Caki2 (cell line): ENCODE measurements at regions not wholly inside any gene's neighbourhood (a gene's known extent, or its start where the extent isn't known, plus 50 kb on each side); places are given as distances from the start of the nearest gene placed in this dataset.

ENCODE experiments used
- DNase-seq: peaks from one replicate; pipeline ENCODE4 v3.0.0-alpha.2; 2015; ENCODE audit warnings: low read depth
- in situ Hi-C: cut with HindIII; loops from 2 replicates; pipeline ENCODE4 v1.10.0; 2016; ENCODE audit warnings: low sequenced_read_pairs, low pct_unique_long_range_greater_than_20kb, mixed read lengths

GRCh38 chr5:79875230-79875629, 115.8 kb downstream of the MTX3 start:
- no peak for DNase-seq
- in situ Hi-C loops = no loop called here

DNA sequence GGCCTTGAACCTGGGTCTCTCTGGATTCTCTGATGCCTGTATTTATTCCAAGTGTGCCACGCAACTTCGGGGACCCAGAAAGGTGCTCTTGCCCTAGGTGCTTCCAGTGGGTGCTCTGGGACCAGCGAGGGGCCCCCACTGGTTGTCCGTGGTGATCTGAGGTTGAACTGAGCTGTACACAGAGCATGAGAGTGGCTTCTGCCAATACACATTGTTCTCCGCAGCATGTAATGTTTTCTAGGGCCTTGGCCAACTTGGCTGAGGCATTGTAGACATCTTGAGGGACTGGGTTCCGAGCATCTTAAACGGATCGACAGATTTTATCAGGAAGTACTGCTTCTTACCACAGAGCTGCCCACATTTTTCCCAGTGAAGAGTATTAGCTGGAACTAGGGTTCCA, 117.9 kb downstream of the MTX3 start:
- DNase-seq = no peak
- in situ Hi-C loops = no loop called here

- in situ Hi-C loops = no loop called here
- DNase-seq = no peak
Observed at GRCh38 chr5:79872291-79872690, 118.8 kb downstream of the MTX3 start.

DNA sequence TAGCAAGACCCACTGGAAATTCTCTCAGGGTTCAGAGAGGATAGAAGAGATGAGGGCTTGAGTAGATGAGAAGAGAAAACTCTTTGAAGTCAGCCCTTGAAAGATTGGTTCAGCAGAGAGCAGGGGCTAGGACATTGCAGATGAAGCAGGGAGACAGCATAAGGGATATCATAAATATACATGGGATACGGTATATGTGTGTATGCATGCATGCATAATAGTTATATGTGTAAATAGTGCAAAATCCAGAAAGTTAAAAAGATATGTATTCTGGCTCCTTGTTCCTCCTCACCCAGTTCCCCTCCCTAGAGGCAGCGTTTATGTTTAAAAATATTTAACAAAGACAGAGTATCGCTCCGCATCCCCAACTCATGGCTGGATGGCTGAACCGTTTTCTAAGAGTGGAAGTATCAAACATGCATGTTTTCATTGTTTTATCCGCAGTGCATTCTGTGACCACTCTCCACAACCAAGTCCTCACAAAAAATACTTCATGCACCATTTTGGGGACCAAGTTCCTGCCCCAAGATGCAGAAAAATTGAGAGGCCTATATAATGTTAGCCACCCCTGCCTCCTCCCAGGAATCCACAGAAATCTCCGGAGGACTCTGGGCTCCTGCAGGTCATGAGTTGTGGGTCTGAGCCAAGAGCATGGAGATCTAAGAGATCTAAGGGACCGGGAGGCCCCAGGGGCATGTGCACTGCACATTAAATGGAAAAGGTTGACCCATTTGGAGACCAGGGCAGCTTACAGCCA, 119.5 kb downstream of the MTX3 start:
- DNase-seq = no peak
- in situ Hi-C loops = no loop called here

- no peak for DNase-seq
- in situ Hi-C loops = no loop called here
Observed at GRCh38 chr5:79868163-79868670, 122.8 kb downstream of the MTX3 start.

- in situ Hi-C loops = no loop called here
- no peak for DNase-seq
Observed at GRCh38 chr5:79865579-79865978, 125.5 kb downstream of the MTX3 start.

DNA sequence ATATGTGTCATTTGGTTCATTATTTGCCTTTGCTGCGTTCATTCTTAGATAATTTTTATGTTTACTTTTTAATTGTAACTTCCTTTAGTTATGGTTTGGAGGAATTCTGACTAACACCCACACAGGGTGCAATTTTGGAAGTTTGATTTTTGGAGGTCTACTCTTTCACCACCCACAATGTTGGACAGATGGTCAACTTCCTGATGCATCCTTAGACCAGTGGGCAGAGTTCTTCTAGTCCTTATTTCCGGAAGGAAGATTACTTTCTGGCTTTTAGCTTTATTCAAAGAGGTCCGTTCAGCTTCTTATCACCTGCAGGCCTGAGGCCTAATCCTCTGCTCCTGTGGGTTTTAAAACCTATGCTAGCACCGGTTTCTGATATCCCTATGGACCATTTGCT, 126.7 kb downstream of the MTX3 start:
- no peak for DNase-seq
- in situ Hi-C loops = no loop called here

DNA sequence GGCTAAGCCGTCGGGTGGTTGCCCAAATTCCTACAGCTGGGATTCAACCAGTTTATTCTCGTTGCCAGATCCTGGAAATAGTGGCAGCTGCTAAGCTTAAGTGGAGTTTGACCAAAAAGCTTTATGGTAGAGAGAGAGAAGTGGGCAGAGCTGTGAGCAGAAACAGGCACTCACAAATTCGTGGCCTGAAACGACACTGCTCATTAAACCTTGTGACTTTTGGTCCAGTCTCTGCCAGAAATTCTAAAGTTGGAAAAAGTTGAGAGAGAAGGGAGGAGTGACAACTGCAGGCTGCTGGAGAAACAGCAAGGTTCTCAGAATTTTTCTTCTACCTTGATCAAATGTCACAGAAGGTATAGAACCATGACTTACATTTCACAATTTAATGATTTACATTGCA, 131.5 kb downstream of the MTX3 start:
- in situ Hi-C loops = no loop called here

DNA sequence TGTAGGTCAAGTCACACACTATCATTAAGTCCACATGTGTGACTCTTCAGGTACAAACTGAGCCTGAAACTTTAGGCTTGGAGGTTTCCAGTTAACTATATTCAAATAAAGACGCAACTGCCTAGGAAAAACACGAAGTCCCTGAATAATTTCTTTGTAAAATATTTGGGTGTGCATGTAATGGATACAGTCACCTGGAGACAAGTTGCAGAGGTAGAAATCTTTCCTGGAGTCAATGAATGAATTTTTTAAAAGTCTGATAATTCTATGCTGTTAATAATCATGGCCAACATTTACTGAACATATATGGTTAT, 132.7 kb downstream of the MTX3 start:
- in situ Hi-C loops = no loop called here
- no peak for DNase-seq

More for the DNA sequence above, 131.5 kb downstream of the MTX3 start:
- no peak for DNase-seq

DNA sequence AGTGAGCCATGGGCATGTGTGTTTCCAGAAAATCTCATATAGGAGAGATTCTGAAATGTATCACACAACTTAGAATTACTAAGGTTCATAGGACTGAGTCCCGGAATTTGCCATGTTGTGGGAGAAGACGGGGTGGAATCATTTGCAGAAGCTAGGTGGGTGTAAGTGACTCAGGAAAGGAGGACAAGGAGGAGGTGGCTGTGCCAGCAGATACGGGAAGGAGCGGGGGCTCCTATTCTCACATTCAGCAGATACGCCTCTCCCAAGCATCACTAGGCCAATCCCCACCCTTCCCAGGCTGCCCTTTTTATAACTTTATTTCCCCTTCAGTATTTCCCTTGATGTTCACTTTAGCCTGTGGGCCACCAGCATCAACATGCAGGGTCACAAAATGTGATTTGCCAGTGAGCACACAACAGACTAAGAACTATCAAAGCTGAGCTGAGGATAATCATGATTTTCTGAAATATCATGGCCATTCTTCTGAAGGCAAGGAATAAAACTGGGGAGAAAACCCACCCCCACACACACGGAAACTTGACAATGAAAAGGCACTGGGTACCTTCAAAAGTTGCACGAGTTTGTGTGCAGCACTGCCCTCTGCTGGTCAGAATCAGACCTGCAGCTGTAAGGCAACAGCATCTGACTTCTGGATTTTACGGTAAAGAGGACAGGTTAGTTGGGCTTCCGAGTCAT, 133.2 kb downstream of the MTX3 start:
- peak; percentile 44 for DNase-seq
- in situ Hi-C loops = no loop called here

GRCh38 chr5:79856456-79857055, 134.5 kb downstream of the MTX3 start:
- DNase-seq = no peak
- in situ Hi-C loops = no loop called here

- in situ Hi-C loops = no loop called here
- DNase-seq = peak; percentile 6
Observed at GRCh38 chr5:79853676-79854418, 137.2 kb downstream of the MTX3 start.

GRCh38 chr5:79853028-79853427, 138.0 kb downstream of the MTX3 start:
- in situ Hi-C loops = no loop called here
- no peak for DNase-seq

DNA sequence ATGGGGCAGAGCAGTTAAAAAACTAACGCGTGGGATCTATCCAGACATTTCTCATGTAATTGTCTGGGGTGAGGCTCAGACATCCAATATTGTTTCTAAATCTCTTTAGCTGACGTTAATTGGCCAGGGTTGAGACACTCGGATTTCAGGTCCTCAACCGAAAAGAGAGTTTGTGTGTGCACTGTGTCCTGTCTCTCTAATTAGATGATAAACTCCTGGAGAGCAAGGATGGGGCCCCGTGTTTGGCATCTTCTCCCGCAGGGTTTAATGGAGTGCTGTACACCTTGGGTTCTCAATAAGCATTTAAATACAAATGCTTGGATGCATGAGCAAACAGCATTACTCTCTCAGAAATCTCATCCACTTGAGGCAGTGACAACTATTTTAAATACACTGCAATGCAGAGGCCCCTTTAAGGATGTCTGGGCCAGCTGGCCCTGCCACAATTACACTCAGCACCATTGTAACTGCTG, 139.6 kb downstream of the MTX3 start:
- DNase-seq = no peak
- in situ Hi-C loops = no loop called here

GRCh38 chr5:79850941-79851340, 140.1 kb downstream of the MTX3 start:
- in situ Hi-C loops = no loop called here
- no peak for DNase-seq

DNA sequence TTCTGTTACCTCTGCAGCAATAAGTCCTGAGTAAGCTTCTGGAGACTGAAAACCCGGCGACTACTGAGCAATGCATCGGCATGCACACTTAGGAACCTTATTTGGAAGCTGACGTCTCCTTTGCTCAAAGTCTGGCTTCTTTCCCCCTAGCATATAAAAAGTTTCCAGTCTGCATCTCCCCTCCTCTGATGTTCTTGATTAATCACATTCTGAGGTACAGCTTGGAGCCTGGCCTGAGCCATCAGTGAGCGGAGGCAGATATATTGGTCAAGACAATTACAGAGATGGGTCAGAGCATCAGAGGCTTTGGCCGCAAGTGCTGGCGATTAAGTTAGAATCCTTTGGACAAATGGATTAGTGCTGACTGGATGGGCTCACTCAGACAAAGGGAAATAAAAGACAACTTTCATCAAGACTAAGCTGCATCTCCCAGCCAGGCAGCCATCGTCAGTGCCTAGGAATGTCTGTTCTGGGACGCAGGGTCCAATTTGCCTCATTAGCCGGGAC, 140.7 kb downstream of the MTX3 start:
- DNase-seq = no peak
- in situ Hi-C loops = no loop called here

DNA sequence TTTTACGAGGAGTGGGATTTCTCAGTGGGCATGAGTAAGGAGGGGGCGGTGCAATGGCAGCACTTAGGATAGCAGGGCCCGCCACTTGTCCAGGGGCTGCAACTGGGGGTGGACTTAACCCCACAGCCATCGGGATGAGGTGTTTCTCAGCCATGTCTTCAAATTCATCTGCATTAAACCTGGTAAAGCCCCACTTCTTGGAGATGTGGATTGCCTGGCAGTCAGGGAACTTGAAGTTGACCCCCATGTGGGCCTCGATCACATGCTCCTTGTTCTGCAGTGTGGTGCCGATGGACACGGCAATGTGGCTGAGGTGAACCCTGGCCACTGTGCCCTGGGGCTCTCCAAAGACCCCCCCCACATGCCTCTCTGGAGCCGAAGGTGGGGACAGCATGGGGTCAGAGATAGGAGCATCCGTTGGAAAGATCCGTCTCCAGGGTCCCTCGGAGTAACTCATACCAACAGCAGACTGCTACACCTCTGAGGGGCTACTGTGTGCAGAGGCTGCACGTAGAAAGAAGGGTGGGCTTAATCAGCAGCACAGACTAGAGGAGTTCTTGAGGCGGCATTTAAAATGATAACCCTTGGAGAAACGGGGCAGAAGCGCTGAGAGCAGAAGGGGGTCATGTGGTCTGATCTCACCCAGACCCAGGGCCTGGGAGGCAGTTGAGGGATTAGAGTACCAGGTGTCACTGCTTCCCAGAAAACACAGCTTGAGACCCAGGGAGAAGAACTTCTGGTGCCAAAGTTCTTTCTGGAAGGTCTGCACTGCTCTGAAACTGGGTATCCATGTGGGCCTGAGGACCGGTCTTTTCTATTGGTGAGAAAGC, 141.4 kb downstream of the MTX3 start:
- in situ Hi-C loops = no loop called here
- DNase-seq = no peak
